CD4-positive, alpha-beta T cell treated with Interleukin-10 for 1 hour (primary cell): ENCODE measurements at regions not wholly inside any gene's neighbourhood (a gene's known extent, or its start where the extent isn't known, plus 50 kb on each side); places are given as distances from the start of the nearest gene placed in this dataset.
"Not testable (repeated sequence)": the region's sequence is repeated elsewhere in the genome, so short reads cannot be mapped to it uniquely, and the experiment has no call there.

Experiments used
- DNase-seq: peaks from one replicate; pipeline ENCODE4 v3.0.0-alpha.2; 2020

- peak; percentile 5 for DNase-seq
Observed at GRCh38 chr16:52976539-52977167, 76.0 kb downstream of the CHD9NB start.

- DNase-seq: no peak
Observed at GRCh38 chr16:52967744-52968143, 85.0 kb downstream of the CHD9NB start.

GRCh38 chr16:52964290-52964689 is 88.4 kb downstream of the CHD9NB start:
- DNase-seq: no peak

DNA sequence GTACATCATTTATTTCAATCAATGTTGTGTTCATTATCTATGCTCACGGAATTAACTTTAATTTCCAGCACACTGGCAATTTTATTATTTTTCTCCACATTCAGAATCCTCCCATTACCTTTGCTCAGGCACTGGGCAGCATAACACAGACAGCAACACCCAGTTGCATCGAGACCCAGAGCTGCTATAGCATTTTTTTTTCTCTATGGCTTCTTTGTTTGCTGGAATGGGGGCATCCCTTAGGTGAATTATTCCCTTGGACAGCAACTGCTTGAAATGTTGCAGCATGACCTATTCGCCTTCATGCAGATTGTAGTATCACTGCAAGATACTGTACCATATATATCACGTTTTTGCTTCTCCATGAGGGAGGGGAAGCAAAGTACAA is 88.8 kb downstream of the CHD9NB start:
- no peak for DNase-seq

DNA sequence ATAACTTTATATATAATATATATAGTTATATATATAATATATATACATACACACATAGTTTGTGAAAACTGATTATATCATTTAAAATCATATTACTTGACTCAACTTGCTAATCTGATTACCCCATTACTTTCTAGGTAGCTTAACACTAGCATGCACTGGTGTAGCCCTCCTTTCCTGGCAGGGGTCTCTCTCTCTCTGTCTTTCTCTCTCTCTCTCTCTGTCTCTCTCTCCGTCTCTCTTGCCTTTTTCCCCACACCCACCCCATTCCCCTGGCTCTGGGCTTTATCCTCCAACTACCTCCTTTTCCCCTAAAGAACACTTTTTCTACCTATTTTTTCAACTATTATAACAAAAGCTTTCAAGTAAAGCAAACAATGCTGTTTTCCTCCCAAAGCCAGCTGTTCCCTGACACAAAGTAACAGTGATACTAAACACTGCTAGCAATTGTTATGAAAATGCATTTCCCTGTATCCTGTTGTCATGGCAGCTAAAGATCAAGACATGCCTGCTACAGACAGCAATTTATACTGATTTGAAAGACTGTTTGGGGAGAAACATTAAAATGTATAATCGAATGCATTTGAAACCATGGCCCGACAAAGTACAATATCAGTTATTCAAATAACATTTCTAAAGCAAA is 89.4 kb downstream of the CHD9NB start:
- DNase-seq: no peak

DNA sequence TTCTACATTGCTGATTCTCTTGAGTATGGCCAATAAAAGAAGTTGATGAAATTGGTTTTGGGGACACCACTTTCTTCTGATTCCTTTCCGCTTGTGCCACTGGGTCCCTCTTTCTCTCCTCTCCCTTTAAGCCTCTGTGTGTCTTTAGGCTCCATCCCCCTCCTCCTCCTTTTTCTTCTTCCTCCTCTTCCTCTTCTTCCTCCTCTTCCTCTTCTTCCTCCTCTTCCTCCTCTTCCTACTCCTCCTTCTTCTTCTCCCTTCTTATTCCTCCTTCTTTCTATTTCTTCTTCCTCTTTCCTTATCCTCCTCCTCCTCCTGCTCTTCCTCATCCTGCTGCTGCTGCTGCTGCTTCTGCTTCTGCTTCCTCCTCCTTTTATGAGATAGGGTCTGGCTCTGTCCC is 93.7 kb downstream of the CHD9NB start:
- DNase-seq: no peak

DNA sequence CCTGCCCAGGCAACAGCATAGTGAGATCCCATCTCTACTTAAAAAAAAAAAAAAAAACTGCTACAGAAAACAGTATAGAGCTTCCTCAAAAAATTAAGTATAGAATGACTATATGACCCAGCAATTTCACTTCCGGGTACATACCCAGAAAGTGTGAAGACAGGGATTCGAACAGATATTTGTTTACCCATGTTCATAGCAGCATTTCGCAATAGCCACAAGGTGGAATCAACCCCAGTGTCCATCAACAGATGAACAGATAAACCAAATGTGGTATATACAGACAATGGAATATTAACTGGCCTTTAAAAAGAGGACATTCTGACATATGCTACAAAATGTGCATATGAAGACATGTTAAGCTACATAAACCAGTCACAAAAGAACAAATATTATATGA is 95.5 kb downstream of the CHD9NB start:
- no peak for DNase-seq

GRCh38 chr16:52956044-52956443 is 96.7 kb downstream of the CHD9NB start:
- DNase-seq: no peak

DNA sequence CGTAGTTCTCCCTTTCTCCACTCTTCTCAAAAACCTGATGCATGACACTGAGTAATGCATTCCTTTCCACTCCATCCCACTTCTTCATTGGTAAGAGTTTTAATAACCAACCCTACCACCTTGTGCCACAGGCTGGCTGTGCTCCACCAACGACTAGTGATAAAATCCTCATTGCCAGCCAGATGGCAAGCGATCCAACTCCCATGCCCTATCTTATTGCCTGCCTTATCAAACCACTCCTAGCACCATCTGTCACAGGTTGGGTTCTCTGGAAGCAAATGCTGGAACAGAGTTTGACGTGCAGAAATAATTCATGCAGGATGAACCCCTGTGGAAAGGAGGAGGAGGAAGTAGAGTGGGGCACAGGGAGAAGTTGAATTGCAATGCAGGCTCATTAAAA is 99.5 kb downstream of the CHD9NB start:
- no peak for DNase-seq

DNA sequence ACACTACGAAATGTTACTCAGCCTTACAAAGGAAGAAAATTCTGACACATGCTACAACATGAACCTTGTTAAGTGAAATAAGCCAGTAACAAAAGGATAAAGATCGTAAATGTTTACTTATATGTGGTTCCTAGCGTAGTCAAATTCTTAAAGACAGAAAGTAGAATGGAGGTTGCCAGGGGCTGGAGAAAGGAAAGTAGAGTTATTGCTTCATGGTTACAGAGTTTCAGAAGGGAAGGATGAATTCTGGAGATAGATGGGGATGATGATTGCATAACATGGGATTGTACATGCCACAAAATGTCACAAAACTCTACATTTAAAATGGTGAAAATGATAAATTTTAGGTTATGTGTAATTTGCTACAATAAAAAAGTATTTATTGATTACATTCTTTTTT is 103.8 kb downstream of the CHD9NB start:
- DNase-seq: no peak

GRCh38 chr16:52932321-52932720 is 120.4 kb downstream of the CHD9NB start:
- DNase-seq: no peak

DNA sequence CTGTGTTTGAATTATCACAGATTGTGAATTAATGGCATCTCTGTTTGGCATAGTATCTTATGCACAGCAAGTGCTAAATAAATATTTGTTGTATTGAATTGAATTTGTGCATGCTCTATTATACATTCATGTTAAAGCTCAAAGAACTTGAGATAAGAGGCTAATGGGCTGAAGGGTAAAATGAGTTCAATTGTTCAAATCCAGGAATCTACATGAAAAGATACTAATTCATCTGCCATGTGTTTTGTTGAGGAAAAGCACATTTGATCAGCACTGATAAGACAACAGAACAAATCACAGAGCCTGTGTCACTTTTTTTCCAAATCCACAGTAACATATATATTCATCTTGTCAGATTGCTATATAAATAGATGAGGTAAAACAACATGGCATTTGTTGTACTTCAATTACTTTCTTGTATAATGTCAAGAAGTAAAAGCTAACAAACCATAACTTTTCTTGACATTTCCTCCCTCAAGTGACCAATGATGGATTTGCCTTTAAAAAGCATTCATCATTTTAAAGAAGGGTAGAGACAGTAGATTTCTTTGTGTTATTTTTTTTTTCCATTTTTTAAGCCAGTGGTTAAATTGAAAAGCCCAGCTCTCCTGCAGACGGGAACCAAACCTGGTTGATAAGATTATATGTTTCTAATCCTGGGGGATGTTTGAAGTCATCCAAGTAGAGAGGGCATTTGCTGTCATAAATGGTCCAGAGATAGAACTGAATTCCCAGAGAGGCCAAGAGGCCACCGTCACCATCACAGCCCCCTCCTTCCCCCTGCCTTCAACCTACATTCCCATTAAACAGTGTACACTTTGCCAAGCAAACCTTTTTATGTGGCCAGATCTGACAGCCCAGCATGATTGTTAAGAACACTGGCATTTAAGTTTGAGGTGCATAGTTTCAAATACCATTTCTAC is 123.0 kb downstream of the CHD9NB start:
- no peak for DNase-seq

DNA sequence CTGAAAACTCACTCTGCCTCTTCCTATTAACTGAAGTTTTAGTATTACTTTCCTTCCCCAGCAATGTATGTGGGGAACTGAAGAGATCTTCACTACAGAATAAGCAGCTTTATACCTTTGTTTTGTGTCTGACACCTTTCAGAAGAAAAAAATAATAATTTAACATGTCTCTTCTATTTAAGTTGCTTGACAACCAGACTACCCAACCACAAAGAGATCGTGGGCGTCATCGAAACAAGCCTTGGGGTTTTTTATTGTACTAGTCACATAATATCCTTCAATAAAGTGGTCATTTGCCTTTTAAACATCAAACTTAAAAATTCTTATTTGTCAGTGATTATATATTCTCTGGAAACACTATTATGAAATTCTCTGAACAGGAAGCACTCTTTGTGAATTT is 123.7 kb downstream of the CHD9NB start:
- DNase-seq: no peak

DNA sequence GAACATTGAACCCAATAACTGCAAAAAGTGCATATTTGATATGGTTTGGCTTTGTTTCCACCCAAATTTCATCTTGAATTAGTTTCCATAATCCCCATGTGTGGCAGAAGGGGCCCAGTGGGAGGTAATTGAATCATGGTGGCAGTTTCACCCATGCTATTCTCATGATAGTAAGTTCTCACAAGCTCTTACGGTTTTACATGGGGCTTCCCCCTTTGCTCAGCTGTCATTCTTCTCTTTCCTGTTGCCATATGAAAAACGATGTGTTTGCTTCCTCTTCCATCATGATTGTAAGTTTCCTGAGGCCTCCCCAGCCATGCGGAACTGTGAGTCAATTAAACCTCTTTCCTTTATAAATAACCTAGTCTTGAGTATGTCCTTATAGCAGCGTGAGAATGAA is 127.6 kb downstream of the CHD9NB start:
- DNase-seq: no peak

- DNase-seq: no peak
Observed at GRCh38 chr16:52924162-52924561, 128.5 kb downstream of the CHD9NB start.

- no peak for DNase-seq
Observed at GRCh38 chr16:52921104-52921503, 131.6 kb downstream of the CHD9NB start.

DNA sequence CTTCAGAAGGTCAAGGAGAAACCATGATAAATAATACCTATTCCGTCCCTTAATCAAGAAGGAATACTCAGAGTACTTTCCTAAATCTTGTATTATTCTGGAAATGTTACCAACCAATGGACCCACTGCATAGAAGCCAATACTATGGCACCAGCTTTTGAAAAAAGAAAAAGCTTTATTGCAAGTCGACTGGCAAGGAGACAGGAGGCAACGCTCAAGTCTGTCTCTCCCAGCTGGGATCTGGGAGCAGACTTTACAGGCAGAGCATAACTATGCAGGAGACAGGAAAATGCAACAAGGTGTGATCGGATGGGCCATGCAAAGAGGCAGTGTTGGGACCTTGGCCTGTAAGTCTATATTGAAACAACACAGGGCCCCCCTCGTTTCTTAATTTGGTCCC is 132.4 kb downstream of the CHD9NB start:
- DNase-seq: no peak

- no peak for DNase-seq
Observed at GRCh38 chr16:52914428-52914827, 138.3 kb downstream of the CHD9NB start.

DNA sequence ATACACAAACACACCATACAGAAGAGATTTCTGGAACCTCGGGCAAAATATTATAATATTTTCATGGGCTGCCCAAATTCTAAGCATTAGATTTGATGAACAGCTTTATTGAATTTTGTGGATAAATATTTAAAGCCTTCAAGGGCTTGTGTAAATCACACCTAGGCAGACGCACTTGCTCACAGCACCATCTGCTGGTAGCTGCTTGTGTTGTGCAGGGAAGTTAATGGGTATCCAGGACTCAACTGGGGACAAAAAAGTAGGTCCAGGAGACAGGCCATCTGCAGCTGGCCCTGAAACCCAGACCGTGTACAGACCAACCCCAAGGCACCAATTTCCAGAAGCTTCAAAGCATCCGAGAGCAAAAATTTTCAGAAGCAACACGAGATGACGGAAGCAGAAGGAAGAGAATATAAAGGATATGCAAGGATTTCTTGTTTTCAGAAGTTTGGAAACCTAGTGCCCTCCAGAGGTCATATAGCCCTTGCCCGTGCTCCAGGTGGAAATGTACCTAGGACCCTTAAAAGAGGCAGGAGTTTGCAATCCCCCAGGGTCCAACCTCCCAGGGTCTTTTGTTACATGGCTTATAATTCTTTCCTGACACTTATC is 140.0 kb downstream of the CHD9NB start:
- peak; percentile 4 for DNase-seq

- DNase-seq: not testable (repeated sequence)
Observed at GRCh38 chr16:52908057-52908456, 144.6 kb downstream of the CHD9NB start.

GRCh38 chr16:52906281-52906680 is 146.4 kb downstream of the CHD9NB start:
- DNase-seq: no peak

GRCh38 chr16:52896478-52897164 is 156.1 kb downstream of the CHD9NB start:
- no peak for DNase-seq

DNA sequence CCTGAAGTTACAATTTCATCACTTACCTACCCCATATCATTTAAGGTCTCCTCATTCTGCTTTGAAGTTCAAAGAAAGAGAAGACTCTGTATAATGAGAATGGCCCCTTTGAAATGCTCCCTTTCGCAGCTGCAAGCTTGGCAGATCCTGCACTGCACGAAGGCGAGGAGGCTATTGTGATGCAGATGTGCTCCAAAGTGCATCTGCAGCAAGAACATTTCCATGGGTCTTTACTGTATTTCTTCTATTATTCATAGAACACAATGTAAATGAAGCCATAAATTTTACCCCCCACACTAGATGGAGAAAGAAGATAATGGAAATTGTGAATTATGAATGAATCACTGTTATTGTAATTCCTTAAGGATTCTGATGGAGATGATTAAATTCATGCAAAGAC is 178.7 kb downstream of the CHD9NB start:
- no peak for DNase-seq
